ENCODE measurements at regions not wholly inside any gene's neighbourhood (a gene's known extent, or its start where the extent isn't known, plus 50 kb on each side); places are given as distances from the start of the nearest gene placed in this dataset.

GRCh38 chr14:71208702-71209357, 301.6 kb downstream of the PCNX1 start:
- H3K9me3 ChIP-seq = no peaks in the 10 kb centered on the region
- no peaks in the 10 kb centered on the region for H3K27me3 ChIP-seq (replicated peaks; ENCODE audit: insufficient read depth)
- no peak overlapping the region for H3K27ac ChIP-seq
- no peaks in the 10 kb centered on the region for H3K36me3 ChIP-seq
- peaks cover 0 to 22% of the 10 kb centered on the region in 2 donors for H3K4me1 ChIP-seq (ENCODE audit: control insufficient read depth in 1 of 2, low read depth in 2 of 2)
- no peak for TF ChIP-seq CTCF (IDR thresholded peaks at IDR 0.05)
- no peak overlapping the region for H3K4me3 ChIP-seq
- ATAC-seq (ENCODE audit: insufficient number of reproducible peaks, low FRiP score, low read depth) (no peak), DNase-seq (ENCODE audit: low spot score) (no peak)

- DNase-seq (ENCODE audit: low spot score) (no peak), ATAC-seq (ENCODE audit: insufficient number of reproducible peaks, low FRiP score, low read depth) (no peak)
- Histone ChIP-seq H3K9me3 (no peaks in the 10 kb centered on the region), H3K27ac (no peak overlapping the region), H3K36me3 (no peaks in the 10 kb centered on the region), H3K4me1 (ENCODE audit: control insufficient read depth in 1 of 2, low read depth in 2 of 2) (peaks cover 0 to 32% of the 10 kb centered on the region in 2 donors), H3K27me3 (replicated peaks; ENCODE audit: insufficient read depth) (no peaks in the 10 kb centered on the region), H3K4me3 (no peak overlapping the region)
- TF ChIP-seq CTCF (IDR thresholded peaks at IDR 0.05) = no peak
Measured at GRCh38 chr14:71209888-71210287, 302.6 kb downstream of the PCNX1 start.

- Histone ChIP-seq H3K27ac (no peak overlapping the region), H3K9me3 (no peaks in the 10 kb centered on the region), H3K4me3 (no peak overlapping the region), H3K27me3 (replicated peaks; ENCODE audit: insufficient read depth) (no peaks in the 10 kb centered on the region), H3K36me3 (no peaks in the 10 kb centered on the region), H3K4me1 (ENCODE audit: control insufficient read depth in 1 of 2, low read depth in 2 of 2) (peaks cover 0 to 26% of the 10 kb centered on the region in 2 donors)
- no peak for ATAC-seq (ENCODE audit: insufficient number of reproducible peaks, low FRiP score, low read depth)
- TF ChIP-seq CTCF (IDR thresholded peaks at IDR 0.05) = no peak
- DNase-seq (ENCODE audit: low spot score) = no peak
Measured at GRCh38 chr14:71212093-71212492, 304.8 kb downstream of the PCNX1 start.

GRCh38 chr14:71212683-71213107, 305.4 kb downstream of the PCNX1 start:
- Histone ChIP-seq H3K9me3 (no peaks in the 10 kb centered on the region), H3K4me1 (ENCODE audit: control insufficient read depth in 1 of 2, low read depth in 2 of 2) (peaks cover 0 to 21% of the 10 kb centered on the region in 2 donors), H3K36me3 (no peaks in the 10 kb centered on the region), H3K4me3 (no peak overlapping the region), H3K27ac (no peak overlapping the region), H3K27me3 (replicated peaks; ENCODE audit: insufficient read depth) (no peaks in the 10 kb centered on the region)
- ATAC-seq (ENCODE audit: insufficient number of reproducible peaks, low FRiP score, low read depth) (no peak), DNase-seq (ENCODE audit: low spot score) (no peak)
- TF ChIP-seq CTCF (IDR thresholded peaks at IDR 0.05) = no peak

GRCh38 chr14:71214241-71214640, 307.0 kb downstream of the PCNX1 start:
- Histone ChIP-seq H3K9me3 (no peaks in the 10 kb centered on the region), H3K27me3 (replicated peaks; ENCODE audit: insufficient read depth) (no peaks in the 10 kb centered on the region), H3K4me3 (no peak overlapping the region), H3K4me1 (ENCODE audit: control insufficient read depth in 1 of 2, low read depth in 2 of 2) (peaks cover 0 to 21% of the 10 kb centered on the region in 2 donors), H3K36me3 (no peaks in the 10 kb centered on the region), H3K27ac (peak overlapping the region in 1 of 2 donors; percentile 27)
- DNase-seq (ENCODE audit: low spot score) (no peak), ATAC-seq (ENCODE audit: insufficient number of reproducible peaks, low FRiP score, low read depth) (no peak)
- no peak for TF ChIP-seq CTCF (IDR thresholded peaks at IDR 0.05)
